Right renal cortex interstitium (tissue), 3 donors: ENCODE measurements at regions not wholly inside any gene's neighbourhood (a gene's known extent, or its start where the extent isn't known, plus 50 kb on each side); places are given as distances from the start of the nearest gene placed in this dataset.
"Not testable (repeated sequence)": the region's sequence is repeated elsewhere in the genome, so short reads cannot be mapped to it uniquely, and the experiment has no call there.

Experiments
- DNase-seq, 3 donors: peaks; one replicate each; pipeline ENCODE4 v3.0.0-alpha.2; 2013; ENCODE audit warnings: low read depth in 3 of 3, low spot score in 2 of 3

DNA sequence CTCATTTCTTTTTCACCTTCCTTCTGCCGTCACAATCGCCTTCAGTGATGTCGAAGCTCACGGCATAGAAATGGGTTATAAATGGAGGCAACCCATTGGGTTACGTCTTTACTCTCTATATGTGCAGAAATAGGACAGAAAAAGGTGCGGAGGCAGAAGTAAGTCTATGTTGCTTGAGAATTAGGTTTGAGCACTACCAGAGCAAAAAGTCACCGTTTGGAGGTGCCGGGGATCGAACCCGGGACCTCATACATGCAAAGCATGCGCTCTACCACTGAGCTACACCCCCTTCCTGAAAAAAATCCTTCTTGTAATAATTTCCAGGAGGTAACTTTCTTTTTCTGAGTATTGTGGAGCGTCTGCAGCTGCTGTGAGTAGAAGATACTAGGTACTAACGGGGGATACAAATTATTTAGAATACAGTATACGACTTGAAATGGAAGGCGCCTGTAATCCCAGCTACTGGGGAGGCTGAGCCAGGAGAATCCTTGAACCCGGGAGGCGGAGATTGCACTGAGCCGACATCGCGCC is 134.2 kb downstream of the TRIM27 start:
- no peak for DNase-seq

DNA sequence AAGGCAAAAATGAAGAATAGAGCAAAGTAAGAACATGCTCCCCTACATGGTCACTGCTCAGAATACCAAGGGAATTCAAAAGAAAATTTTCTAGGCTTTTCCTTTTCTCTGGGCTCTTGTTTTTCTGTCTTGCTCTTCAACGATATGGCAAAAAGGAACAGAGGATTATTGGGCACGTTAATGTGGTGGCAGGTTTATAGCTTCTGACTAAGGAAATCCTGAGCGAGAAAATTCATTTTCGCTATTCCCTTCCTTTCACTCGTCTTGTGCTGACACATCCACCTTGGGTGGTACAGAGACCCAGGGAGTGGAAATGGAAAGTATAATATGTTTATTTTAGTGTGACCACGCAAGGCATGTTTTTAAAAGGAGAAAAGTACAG is 132.8 kb downstream of the TRIM27 start:
- no peak for DNase-seq

- no peak for DNase-seq
Measured at GRCh38 chr6:28794175-28795002, 129.4 kb downstream of the TRIM27 start.

- not testable (repeated sequence) for DNase-seq
Measured at GRCh38 chr6:28800647-28801046, 123.1 kb downstream of the TRIM27 start.

- DNase-seq = no peak
Measured at GRCh38 chr6:28802417-28803336, 121.1 kb downstream of the TRIM27 start.

DNA sequence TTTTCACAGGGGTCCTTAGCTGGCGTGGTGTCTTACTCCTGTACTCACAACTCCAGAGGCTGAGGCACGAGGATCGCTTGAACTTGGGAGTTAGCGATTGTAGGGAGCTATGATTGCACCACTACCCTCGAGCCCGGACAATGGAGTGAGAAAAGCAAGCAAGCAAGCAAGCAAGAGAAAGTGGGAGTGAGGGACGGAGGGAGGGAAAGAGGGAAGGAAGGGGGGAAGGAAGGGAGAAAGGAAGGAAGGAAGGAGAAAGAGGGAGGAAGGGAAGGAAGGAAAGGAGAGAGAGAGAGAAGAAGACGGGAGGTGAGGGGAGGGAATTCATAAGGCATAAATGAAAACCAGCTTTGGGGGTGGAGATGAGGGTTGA is 120.5 kb downstream of the TRIM27 start:
- DNase-seq = no peak

DNA sequence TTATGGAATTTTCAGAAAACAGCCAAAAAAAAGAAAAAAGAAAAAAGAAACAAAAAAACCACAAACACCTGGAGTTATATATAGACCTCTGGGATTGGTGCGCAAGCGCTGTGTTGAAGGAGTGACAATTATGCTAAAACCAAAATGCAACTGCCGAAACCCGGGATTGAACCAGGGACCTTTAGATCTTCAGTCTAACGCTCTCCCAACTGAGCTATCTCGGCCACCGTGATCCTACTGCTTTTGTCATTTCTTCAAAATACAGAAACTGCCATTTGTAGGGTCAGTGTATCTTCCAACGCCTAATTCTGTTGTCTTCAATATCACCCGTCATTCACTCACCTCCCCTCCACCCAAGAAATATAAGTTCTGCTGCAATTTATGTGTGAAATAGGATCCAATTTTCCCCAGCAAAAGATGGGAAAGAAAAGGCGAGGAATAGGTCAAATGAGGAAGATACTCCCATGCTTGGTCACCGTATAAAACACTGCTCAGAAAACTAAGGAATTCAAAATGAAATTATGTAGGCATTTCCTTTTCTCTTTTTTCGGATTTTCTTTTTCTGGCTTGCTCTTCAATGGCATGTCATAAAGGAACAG is 116.0 kb downstream of the TRIM27 start:
- DNase-seq = no peak

GRCh38 chr6:28808383-28808782 is 115.4 kb downstream of the TRIM27 start:
- no peak for DNase-seq

GRCh38 chr6:28809947-28810658 is 113.7 kb downstream of the TRIM27 start:
- DNase-seq = no peak

DNA sequence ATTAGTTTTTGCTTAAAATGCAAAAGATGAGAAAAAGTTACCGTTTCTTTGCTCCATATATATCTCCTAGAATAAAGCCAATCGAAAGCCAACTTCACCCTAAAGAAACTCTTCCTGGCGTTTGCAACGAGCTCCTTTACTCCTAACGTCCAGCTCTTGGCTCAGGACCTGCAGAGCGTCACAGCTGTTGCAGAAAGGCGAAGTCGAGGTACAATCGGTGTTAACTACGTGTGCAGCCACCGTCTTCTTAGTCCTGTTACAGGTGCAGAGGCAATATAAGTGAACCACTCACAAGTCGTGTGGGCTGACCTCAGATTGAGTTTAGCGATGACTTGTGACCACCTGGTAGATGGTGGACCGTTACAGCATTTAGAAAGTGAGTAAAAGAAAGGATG is 113.1 kb downstream of the TRIM27 start:
- no peak for DNase-seq

GRCh38 chr6:28811873-28812272 is 111.9 kb downstream of the TRIM27 start:
- DNase-seq = no peak

DNA sequence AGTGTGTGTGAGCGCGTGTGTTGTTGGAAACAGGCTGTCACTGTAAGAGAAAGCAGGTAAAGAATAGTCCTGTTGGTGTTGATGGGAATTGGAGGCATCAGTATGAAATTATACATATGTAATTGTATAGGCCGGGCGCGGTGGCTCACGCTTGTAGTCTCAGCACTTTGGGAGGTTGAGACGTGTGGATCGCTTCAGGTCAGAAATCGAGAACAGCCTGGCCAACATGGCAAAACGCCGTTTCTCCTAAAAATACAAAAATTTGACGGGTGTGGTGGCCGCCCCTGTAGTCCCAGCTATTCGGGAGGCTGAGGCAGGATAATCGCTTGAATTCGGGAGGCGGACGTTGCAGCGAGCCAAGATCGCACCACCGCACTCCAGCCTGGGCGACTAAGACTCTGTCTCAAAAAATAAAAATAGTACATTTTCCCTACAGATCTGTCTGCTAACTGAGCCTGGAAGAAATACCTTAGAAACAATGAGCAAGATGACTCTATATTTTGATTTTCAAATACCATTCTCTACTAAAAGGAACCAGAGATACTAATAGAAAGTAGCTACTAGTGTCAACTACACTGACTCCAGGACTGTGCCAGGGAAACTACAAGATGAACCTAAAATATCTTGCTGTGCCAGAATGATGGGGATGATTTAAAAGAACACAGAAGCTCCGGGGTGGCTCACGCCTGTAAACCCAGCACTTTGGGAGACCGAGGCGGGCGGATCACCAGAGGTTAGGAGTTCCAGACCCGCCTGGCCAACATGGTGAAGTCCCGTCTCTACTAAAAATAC is 110.8 kb downstream of the TRIM27 start:
- no peak for DNase-seq

DNA sequence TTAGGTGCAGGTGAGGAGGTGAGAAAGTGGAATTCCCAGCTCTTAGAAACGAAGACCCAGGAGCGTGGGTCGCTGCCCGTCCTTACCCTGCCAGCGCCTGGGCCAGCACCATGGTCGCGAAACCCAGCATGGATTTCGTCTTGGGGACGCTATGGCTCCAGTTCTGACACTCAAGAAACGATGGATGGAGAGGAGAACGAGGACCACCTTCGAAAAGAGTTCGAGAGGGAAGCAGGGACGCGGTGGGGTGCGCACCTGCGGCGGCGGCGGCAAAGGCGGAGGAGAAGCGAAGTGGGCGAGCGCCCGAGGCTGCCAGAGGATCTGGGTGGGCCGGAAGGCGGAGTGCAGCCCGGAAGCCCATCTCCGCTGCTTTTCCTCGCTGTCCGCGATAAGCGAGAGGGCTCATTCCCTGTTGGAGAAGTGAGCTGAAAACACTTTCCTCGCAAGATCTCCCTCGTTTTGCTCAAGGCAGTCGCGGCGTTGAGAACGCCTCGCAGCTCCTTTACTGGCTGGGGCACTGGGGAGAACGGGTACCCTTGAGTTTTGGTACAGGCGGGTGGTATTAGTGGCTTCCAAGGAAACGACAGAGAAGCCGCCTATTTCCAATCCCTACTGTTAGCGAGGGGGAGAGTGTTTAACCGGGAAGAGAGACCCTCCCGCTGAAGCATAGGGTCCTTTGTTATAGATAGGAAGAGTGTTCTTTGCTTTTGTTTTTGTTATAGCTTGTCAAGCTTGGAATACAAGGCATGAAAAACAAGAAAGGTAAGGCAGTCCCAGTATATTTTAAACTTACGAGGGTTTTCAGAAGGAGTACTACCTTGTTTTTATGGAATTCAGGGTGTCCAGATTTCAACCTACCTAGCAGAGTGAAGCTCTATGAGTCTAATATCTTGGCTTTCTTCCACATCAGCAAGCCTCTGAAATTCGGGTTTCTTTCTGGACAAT is 109.5 kb downstream of the TRIM27 start:
- DNase-seq = no peak

- no peak for DNase-seq
Measured at GRCh38 chr6:28816339-28816908, 107.4 kb downstream of the TRIM27 start.

DNA sequence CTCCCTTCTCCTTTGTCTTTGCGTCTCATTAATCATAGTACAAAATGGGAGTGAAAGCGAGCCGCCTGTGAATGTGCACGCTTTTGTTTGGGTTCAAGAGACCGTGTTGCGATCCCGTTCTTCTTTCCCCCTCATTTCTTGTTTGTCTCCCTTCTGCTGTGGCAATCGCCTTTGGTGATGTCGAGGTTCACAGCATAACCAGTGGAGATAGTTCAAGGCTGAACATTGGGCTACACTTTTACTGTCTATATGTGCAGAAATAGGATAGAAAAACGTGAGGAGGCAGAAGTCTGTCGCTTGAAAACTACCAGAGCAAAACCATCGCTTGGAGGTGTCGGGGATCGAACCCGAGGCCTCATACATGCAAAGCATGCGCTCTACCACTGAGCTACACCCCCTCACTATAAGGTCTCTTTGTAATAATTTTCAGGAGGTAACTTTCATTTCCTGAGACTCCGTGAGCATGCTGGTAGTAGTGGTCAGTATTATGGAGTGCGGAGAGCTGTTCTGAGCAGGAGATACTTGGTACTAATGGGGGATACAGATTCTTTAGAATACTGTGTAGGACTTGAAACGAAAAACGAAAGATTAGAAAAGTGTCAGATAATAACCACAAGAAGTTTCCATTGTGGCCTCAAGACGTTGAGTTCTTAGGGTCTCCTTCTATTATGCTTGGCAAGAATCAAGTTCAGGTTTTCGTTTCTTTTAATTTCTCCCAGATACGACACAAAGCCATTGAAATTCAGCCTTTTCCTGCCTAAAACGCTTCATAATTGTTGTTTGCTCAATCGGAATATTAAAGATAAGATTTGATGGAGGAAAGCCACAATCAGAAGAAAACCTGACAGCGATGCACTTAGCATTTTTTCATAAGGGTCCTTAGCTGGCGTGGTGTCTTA is 106.6 kb downstream of the TRIM27 start:
- no peak for DNase-seq

GRCh38 chr6:28817808-28818145 is 106.0 kb downstream of the TRIM27 start:
- DNase-seq = no peak
